ENCODE measurements at regions not wholly inside any gene's neighbourhood (a gene's known extent, or its start where the extent isn't known, plus 50 kb on each side); places are given as distances from the start of the nearest gene placed in this dataset.

- TF ChIP-seq EP300 (IDR thresholded peaks at IDR 0.05) = no peak
- TF ChIP-seq, protein P1, sequence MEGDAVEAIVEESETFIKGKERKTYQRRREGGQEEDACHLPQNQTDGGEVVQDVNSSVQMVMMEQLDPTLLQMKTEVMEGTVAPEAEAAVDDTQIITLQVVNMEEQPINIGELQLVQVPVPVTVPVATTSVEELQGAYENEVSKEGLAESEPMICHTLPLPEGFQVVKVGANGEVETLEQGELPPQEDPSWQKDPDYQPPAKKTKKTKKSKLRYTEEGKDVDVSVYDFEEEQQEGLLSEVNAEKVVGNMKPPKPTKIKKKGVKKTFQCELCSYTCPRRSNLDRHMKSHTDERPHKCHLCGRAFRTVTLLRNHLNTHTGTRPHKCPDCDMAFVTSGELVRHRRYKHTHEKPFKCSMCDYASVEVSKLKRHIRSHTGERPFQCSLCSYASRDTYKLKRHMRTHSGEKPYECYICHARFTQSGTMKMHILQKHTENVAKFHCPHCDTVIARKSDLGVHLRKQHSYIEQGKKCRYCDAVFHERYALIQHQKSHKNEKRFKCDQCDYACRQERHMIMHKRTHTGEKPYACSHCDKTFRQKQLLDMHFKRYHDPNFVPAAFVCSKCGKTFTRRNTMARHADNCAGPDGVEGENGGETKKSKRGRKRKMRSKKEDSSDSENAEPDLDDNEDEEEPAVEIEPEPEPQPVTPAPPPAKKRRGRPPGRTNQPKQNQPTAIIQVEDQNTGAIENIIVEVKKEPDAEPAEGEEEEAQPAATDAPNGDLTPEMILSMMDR (IDR thresholded peaks at IDR 0.05) = no peak
- no peak for TF ChIP-seq POLR2A (IDR thresholded peaks at IDR 0.05)
- 75 to 94% methylated on average over 5 of the region's 5 CpGs for WGBS, 2 donors
- Histone ChIP-seq H3K27me3 (no peaks in the 10 kb centered on the region), H3K27ac (no peak overlapping the region), H3K4me3 (no peak overlapping the region), H3K4me1 (no peaks in the 10 kb centered on the region), H3K9me3 (no peaks in the 10 kb centered on the region), H3K36me3 (no peaks in the 10 kb centered on the region)
- DNase-seq (ENCODE audit: low spot score in 2 of 2) = peak in 1 of 2 donors; percentile 2
Observed at GRCh38 chr2:121004359-121004758, 268.7 kb downstream of the GLI2 start.

- no peak overlapping the region for H3K27ac ChIP-seq
- H3K9me3 ChIP-seq = no peaks in the 10 kb centered on the region
- no peaks in the 10 kb centered on the region for H3K27me3 ChIP-seq
- H3K4me3 ChIP-seq = no peak overlapping the region
- WGBS, 2 donors = 61 to 76% methylated on average over 6 of the region's 6 CpGs
- TF ChIP-seq EP300 (IDR thresholded peaks at IDR 0.05) = no peak
- TF ChIP-seq, protein P1 (IDR thresholded peaks at IDR 0.05) = no peak
- TF ChIP-seq POLR2A (IDR thresholded peaks at IDR 0.05) = no peak
- peak in 1 of 2 donors; percentile 3 for DNase-seq (ENCODE audit: low spot score in 2 of 2)
- no peaks in the 10 kb centered on the region for H3K36me3 ChIP-seq
- no peaks in the 10 kb centered on the region for H3K4me1 ChIP-seq
Observed at GRCh38 chr2:121004950-121005349, 269.3 kb downstream of the GLI2 start.

DNA sequence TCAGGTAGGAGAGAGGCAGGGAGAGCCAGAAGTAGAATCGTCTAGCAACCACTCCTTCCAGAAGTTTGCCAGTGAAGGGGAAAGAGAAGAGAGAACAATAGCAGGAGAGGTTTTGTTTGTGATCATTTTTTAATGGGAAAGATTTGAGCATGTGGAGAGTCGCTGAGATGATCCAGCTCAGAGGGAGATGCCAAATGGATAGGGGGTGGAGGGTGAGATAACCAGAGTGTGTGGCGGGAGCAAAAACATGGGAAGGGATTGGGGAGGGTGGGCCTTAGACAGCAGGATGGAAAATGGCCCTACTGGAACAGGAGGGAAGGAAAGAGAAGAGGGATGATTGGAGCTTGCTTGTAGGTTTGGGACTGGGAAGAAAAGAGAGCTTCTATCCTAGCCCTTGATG, 269.8 kb downstream of the GLI2 start:
- TF ChIP-seq POLR2A (IDR thresholded peaks at IDR 0.05) (no peak), EP300 (IDR thresholded peaks at IDR 0.05) (no peak)
- TF ChIP-seq, protein P1 (IDR thresholded peaks at IDR 0.05) = no peak
- Histone ChIP-seq H3K27ac (no peak overlapping the region), H3K36me3 (no peaks in the 10 kb centered on the region), H3K4me1 (no peaks in the 10 kb centered on the region), H3K9me3 (no peaks in the 10 kb centered on the region), H3K27me3 (no peaks in the 10 kb centered on the region), H3K4me3 (no peak overlapping the region)
- no peak for DNase-seq (ENCODE audit: low spot score in 2 of 2)
- WGBS, 2 donors = 51 to 58% methylated on average over 3 of the region's 3 CpGs

DNA sequence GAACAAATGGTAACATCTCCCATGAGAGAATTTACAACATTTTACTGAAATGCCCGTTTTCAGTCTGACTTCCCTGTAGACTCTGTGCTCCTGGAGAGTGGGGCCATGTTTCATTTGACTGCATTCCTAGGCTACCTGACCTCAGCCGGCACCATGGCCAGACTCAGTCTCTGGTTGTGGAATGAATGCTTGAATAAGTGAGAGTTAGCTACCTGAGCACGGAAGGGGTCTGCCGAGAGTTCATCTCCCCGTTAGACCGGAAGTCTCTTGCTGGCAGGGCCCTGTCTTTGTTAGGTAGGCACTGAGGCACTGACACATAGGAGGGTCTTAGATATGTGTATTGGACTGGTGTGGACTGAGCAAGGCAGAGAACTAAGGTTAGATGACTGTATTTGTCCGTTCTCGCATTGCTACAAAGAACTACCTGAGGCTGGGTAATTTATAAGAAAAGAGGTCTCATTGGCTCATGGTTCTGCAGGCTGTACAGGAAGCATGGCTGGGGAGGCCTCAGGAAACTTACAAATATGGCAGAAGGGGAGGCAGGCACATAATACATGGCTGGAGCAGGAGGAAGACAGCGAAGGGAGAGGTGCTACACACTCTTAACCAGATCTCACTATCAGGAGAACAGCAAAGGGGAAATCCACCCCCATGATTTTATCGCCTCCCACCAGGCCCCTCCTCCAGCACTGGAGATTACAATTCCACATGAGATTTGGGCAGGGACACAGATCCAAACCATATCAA, 271.2 kb downstream of the GLI2 start:
- WGBS, 2 donors = 80 to 86% methylated on average over 10 of the region's 10 CpGs
- no peaks in the 10 kb centered on the region for H3K36me3 ChIP-seq
- TF ChIP-seq POLR2A (IDR thresholded peaks at IDR 0.05) (no peak), EP300 (IDR thresholded peaks at IDR 0.05) (no peak)
- TF ChIP-seq, protein P1 (IDR thresholded peaks at IDR 0.05) = no peak
- DNase-seq (ENCODE audit: low spot score in 2 of 2) = peak in 1 of 2 donors; percentile 0
- H3K9me3 ChIP-seq = peaks cover 0 to 8% (median 0%) of the 10 kb centered on the region in 4 donors
- H3K4me3 ChIP-seq = no peak overlapping the region
- H3K4me1 ChIP-seq = no peaks in the 10 kb centered on the region
- no peak overlapping the region for H3K27ac ChIP-seq
- no peaks in the 10 kb centered on the region for H3K27me3 ChIP-seq

DNA sequence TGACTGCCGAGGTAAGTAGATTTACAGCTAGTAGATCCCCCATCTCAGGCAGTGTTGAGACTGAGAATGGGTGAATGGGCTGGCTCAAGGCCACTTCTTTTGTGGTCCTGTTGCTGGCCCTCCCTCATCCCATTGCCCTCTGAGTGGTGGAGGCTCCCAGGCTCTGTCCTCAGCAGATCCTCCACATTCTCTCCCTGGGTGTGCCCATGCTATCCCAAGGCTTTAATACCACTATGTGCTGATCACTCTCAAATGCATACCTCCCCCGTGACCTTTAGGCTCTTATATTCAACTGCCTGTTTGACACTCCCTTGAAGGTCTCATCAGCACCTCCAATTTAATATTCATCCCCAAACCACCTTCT, 271.8 kb downstream of the GLI2 start:
- 83 to 100% methylated on average over 2 of the region's 2 CpGs for WGBS, 2 donors
- no peak overlapping the region for H3K27ac ChIP-seq
- no peaks in the 10 kb centered on the region for H3K36me3 ChIP-seq
- H3K4me1 ChIP-seq = no peaks in the 10 kb centered on the region
- peaks cover 0 to 8% (median 0%) of the 10 kb centered on the region in 4 donors for H3K9me3 ChIP-seq
- no peaks in the 10 kb centered on the region for H3K27me3 ChIP-seq
- no peak for TF ChIP-seq EP300 (IDR thresholded peaks at IDR 0.05)
- TF ChIP-seq POLR2A (IDR thresholded peaks at IDR 0.05) = no peak
- TF ChIP-seq, protein P1 (IDR thresholded peaks at IDR 0.05) = no peak
- DNase-seq (ENCODE audit: low spot score in 2 of 2) = peak in 1 of 2 donors; percentile 0
- H3K4me3 ChIP-seq = no peak overlapping the region
